ENCODE measurements at regions not wholly inside any gene's neighbourhood (a gene's known extent, or its start where the extent isn't known, plus 50 kb on each side); places are given as distances from the start of the nearest gene placed in this dataset.

- H3K27ac Mint-ChIP-seq, result no peak overlapping the region
- no peaks in the 10 kb centered on the region for H3K27me3 Mint-ChIP-seq
- H3K4me3 Mint-ChIP-seq, result no peak overlapping the region
- no peaks in the 10 kb centered on the region for H3K4me1 Mint-ChIP-seq
- no peaks in the 10 kb centered on the region for H3K36me3 Mint-ChIP-seq
- H3K9me3 Mint-ChIP-seq, result no peaks in the 10 kb centered on the region
These were observed 836.1 kb upstream of the ZEB2 start for GRCh38 chr2:145356056-145356455.

- H3K27ac Mint-ChIP-seq, result no peak overlapping the region
- H3K36me3 Mint-ChIP-seq, result no peaks in the 10 kb centered on the region
- no peaks in the 10 kb centered on the region for H3K27me3 Mint-ChIP-seq
- H3K4me1 Mint-ChIP-seq, result no peaks in the 10 kb centered on the region
- H3K4me3 Mint-ChIP-seq, result no peak overlapping the region
- no peaks in the 10 kb centered on the region for H3K9me3 Mint-ChIP-seq
These were observed 832.6 kb upstream of the ZEB2 start for GRCh38 chr2:145352484-145352883.

GRCh38 chr2:145351864-145352425, 832.0 kb upstream of the ZEB2 start:
- Mint-ChIP-seq H3K27ac (no peak overlapping the region), H3K27me3 (no peaks in the 10 kb centered on the region)

GRCh38 chr2:145350011-145350410, 830.1 kb upstream of the ZEB2 start:
- Mint-ChIP-seq H3K9me3 (no peaks in the 10 kb centered on the region), H3K4me1 (no peaks in the 10 kb centered on the region), H3K4me3 (no peak overlapping the region), H3K36me3 (no peaks in the 10 kb centered on the region), H3K27me3 (no peaks in the 10 kb centered on the region), H3K27ac (no peak overlapping the region)

More at GRCh38 chr2:145351864-145352425, 832.0 kb upstream of the ZEB2 start:
- Mint-ChIP-seq H3K4me1 (no peaks in the 10 kb centered on the region), H3K9me3 (no peaks in the 10 kb centered on the region), H3K4me3 (no peak overlapping the region), H3K36me3 (no peaks in the 10 kb centered on the region)

- peaks cover 8% of the 10 kb centered on the region for H3K9me3 Mint-ChIP-seq
- no peaks in the 10 kb centered on the region for H3K27me3 Mint-ChIP-seq
- H3K4me1 Mint-ChIP-seq, result no peaks in the 10 kb centered on the region
- no peaks in the 10 kb centered on the region for H3K36me3 Mint-ChIP-seq
- H3K27ac Mint-ChIP-seq, result no peak overlapping the region
- H3K4me3 Mint-ChIP-seq, result no peak overlapping the region
These were observed 824.3 kb upstream of the ZEB2 start for GRCh38 chr2:145344076-145344724.

- H3K4me1 Mint-ChIP-seq, result no peaks in the 10 kb centered on the region
- no peaks in the 10 kb centered on the region for H3K27me3 Mint-ChIP-seq
- no peaks in the 10 kb centered on the region for H3K36me3 Mint-ChIP-seq
- H3K9me3 Mint-ChIP-seq, result peaks cover 8% of the 10 kb centered on the region
- H3K27ac Mint-ChIP-seq, result no peak overlapping the region
- no peak overlapping the region for H3K4me3 Mint-ChIP-seq
These were observed 823.4 kb upstream of the ZEB2 start for GRCh38 chr2:145343287-145343686.

GRCh38 chr2:145341536-145341935, 821.6 kb upstream of the ZEB2 start:
- Mint-ChIP-seq H3K4me1 (no peaks in the 10 kb centered on the region), H3K9me3 (peaks cover 8% of the 10 kb centered on the region), H3K36me3 (no peaks in the 10 kb centered on the region), H3K27me3 (no peaks in the 10 kb centered on the region), H3K4me3 (no peak overlapping the region), H3K27ac (no peak overlapping the region)

- Mint-ChIP-seq H3K27ac (no peak overlapping the region), H3K27me3 (no peaks in the 10 kb centered on the region), H3K9me3 (peaks cover 7% of the 10 kb centered on the region), H3K36me3 (no peaks in the 10 kb centered on the region), H3K4me1 (no peaks in the 10 kb centered on the region), H3K4me3 (no peak overlapping the region)
These were observed 819.7 kb upstream of the ZEB2 start for GRCh38 chr2:145339646-145340045.

GRCh38 chr2:145332210-145332898, 812.4 kb upstream of the ZEB2 start:
- Mint-ChIP-seq H3K9me3 (no peaks in the 10 kb centered on the region), H3K4me1 (no peaks in the 10 kb centered on the region), H3K27me3 (peaks cover 3% of the 10 kb centered on the region), H3K27ac (no peak overlapping the region), H3K4me3 (no peak overlapping the region), H3K36me3 (no peaks in the 10 kb centered on the region)

- Mint-ChIP-seq H3K27me3 (peaks cover 3% of the 10 kb centered on the region), H3K36me3 (no peaks in the 10 kb centered on the region), H3K27ac (no peak overlapping the region), H3K4me1 (no peaks in the 10 kb centered on the region), H3K4me3 (no peak overlapping the region), H3K9me3 (no peaks in the 10 kb centered on the region)
These were observed 810.1 kb upstream of the ZEB2 start for GRCh38 chr2:145329971-145330370.

GRCh38 chr2:145325485-145325884, 805.6 kb upstream of the ZEB2 start:
- H3K36me3 Mint-ChIP-seq, result no peaks in the 10 kb centered on the region
- H3K4me1 Mint-ChIP-seq, result peaks cover 7% of the 10 kb centered on the region
- H3K27me3 Mint-ChIP-seq, result peaks cover 2% of the 10 kb centered on the region
- no peak overlapping the region for H3K27ac Mint-ChIP-seq
- H3K4me3 Mint-ChIP-seq, result no peak overlapping the region
- no peaks in the 10 kb centered on the region for H3K9me3 Mint-ChIP-seq

GRCh38 chr2:145324748-145325147, 804.8 kb upstream of the ZEB2 start:
- H3K4me3 Mint-ChIP-seq, result no peak overlapping the region
- H3K27ac Mint-ChIP-seq, result no peak overlapping the region
- H3K4me1 Mint-ChIP-seq, result peaks cover 7% of the 10 kb centered on the region
- no peaks in the 10 kb centered on the region for H3K36me3 Mint-ChIP-seq
- peaks cover 2% of the 10 kb centered on the region for H3K27me3 Mint-ChIP-seq
- H3K9me3 Mint-ChIP-seq, result no peaks in the 10 kb centered on the region

GRCh38 chr2:145323512-145323911, 803.6 kb upstream of the ZEB2 start:
- peaks cover 2% of the 10 kb centered on the region for H3K27me3 Mint-ChIP-seq
- peaks cover 7% of the 10 kb centered on the region for H3K4me1 Mint-ChIP-seq
- H3K27ac Mint-ChIP-seq, result no peak overlapping the region
- no peaks in the 10 kb centered on the region for H3K9me3 Mint-ChIP-seq
- no peaks in the 10 kb centered on the region for H3K36me3 Mint-ChIP-seq
- H3K4me3 Mint-ChIP-seq, result no peak overlapping the region

- no peak overlapping the region for H3K4me3 Mint-ChIP-seq
- no peaks in the 10 kb centered on the region for H3K36me3 Mint-ChIP-seq
- H3K4me1 Mint-ChIP-seq, result peaks cover 7% of the 10 kb centered on the region
- no peaks in the 10 kb centered on the region for H3K9me3 Mint-ChIP-seq
- H3K27me3 Mint-ChIP-seq, result no peaks in the 10 kb centered on the region
- no peak overlapping the region for H3K27ac Mint-ChIP-seq
These were observed 801.4 kb upstream of the ZEB2 start for GRCh38 chr2:145321344-145321743.

- Mint-ChIP-seq H3K4me1 (no peaks in the 10 kb centered on the region), H3K9me3 (peaks cover 5% of the 10 kb centered on the region), H3K27me3 (no peaks in the 10 kb centered on the region), H3K4me3 (no peak overlapping the region), H3K36me3 (no peaks in the 10 kb centered on the region), H3K27ac (no peak overlapping the region)
These were observed 796.6 kb upstream of the ZEB2 start for GRCh38 chr2:145316496-145316895.

GRCh38 chr2:145315053-145315452, 795.1 kb upstream of the ZEB2 start:
- no peak overlapping the region for H3K27ac Mint-ChIP-seq
- no peaks in the 10 kb centered on the region for H3K27me3 Mint-ChIP-seq
- no peaks in the 10 kb centered on the region for H3K36me3 Mint-ChIP-seq
- no peak overlapping the region for H3K4me3 Mint-ChIP-seq
- H3K9me3 Mint-ChIP-seq, result peaks cover 5% of the 10 kb centered on the region
- H3K4me1 Mint-ChIP-seq, result no peaks in the 10 kb centered on the region

Measured in activated naive CD4-positive, alpha-beta T cell treated with anti-CD3 and anti-CD28 coated beads, Interleukin-2, amount 50 U/mL, for 24 hours (primary cell).